Mesenchymal stem cell (in vitro differentiated cells and primary cell): ENCODE measurements at regions not wholly inside any gene's neighbourhood (a gene's known extent, or its start where the extent isn't known, plus 50 kb on each side); places are given as distances from the start of the nearest gene placed in this dataset.
"Not testable (repeated sequence)": the region's sequence is repeated elsewhere in the genome, so short reads cannot be mapped to it uniquely, and the experiment has no call there.

ENCODE experiments used
- DNase-seq: peaks from one replicate; pipeline ENCODE4 v3.0.0-alpha.2; 2013
- H2AFZ ChIP-seq: one replicate; pipeline ENCODE4 v1.6.1; 2013; ENCODE audit warnings: low read depth, mild to moderate bottlenecking, control low read depth, inconsistent platforms, low read length, moderate library complexity
- H2AK5ac ChIP-seq: 2 replicates; pipeline ENCODE4 v1.6.1; 2013; ENCODE audit warnings: low read length, moderate library complexity, mild to moderate bottlenecking, inconsistent platforms; ENCODE audit not compliant: severe bottlenecking
- H2BK120ac ChIP-seq: one replicate; pipeline ENCODE4 v1.6.1; 2013; ENCODE audit warnings: low read depth, mild to moderate bottlenecking, inconsistent platforms, low read length, moderate library complexity
- H2BK12ac ChIP-seq, 2 experiments: one replicate each; pipeline ENCODE4 v1.6.1; 2013; ENCODE audit warnings: inconsistent platforms in 2 of 2, low read length in 2 of 2, mild to moderate bottlenecking in 2 of 2, moderate library complexity in 2 of 2, control low read depth in 1 of 2
- H2BK15ac ChIP-seq: one replicate; pipeline ENCODE4 v1.6.1; 2013; ENCODE audit warnings: mild to moderate bottlenecking, low read depth, inconsistent platforms; ENCODE audit not compliant: poor library complexity, severe bottlenecking
- H2BK5ac ChIP-seq: 2 replicates; pipeline ENCODE4 v1.6.1; 2013; ENCODE audit warnings: low read depth, mild to moderate bottlenecking, low read length, control low read depth, inconsistent platforms; ENCODE audit not compliant: poor library complexity, severe bottlenecking
- H3K14ac ChIP-seq, 2 experiments: one replicate each; pipeline ENCODE4 v1.6.1; 2013; ENCODE audit warnings: inconsistent platforms in 2 of 2, low read length in 2 of 2, control low read depth in 1 of 2, mild to moderate bottlenecking in 1 of 2, moderate library complexity in 1 of 2
- H3K18ac ChIP-seq, 2 experiments: one replicate each; pipeline ENCODE4 v1.6.1; 2013; ENCODE audit warnings: inconsistent platforms in 2 of 2, low read length in 2 of 2, control low read depth in 1 of 2, low read depth in 1 of 2, mild to moderate bottlenecking in 1 of 2
- H3K23ac ChIP-seq, 2 experiments: one replicate each; pipeline ENCODE4 v1.6.1; 2013; ENCODE audit warnings: inconsistent platforms in 2 of 2, low read length in 2 of 2, mild to moderate bottlenecking in 2 of 2, moderate library complexity in 2 of 2, control low read depth in 1 of 2
- H3K27ac ChIP-seq: 2 replicates; pipeline ENCODE4 v1.5.1; 2013; ENCODE audit warnings: mild to moderate bottlenecking, moderate library complexity, low read length, control low read depth, inconsistent platforms; ENCODE audit not compliant: poor library complexity, severe bottlenecking
- H3K27me3 ChIP-seq, 2 experiments: 2 replicates each; pipeline versions ENCODE4 v1.6.1 to v1.7.0; 2013; ENCODE audit warnings: low read length in 2 of 2, mild to moderate bottlenecking in 2 of 2, moderate library complexity in 2 of 2, control low read depth in 1 of 2, inconsistent platforms in 1 of 2; ENCODE audit not compliant: control insufficient read depth in 1 of 2, insufficient read depth in 1 of 2
- H3K36me3 ChIP-seq, 2 experiments: 2 replicates each; pipeline versions ENCODE4 v1.6.1 to v1.7.0; 2013; ENCODE audit warnings: low read length in 2 of 2, control low read depth in 1 of 2, inconsistent platforms in 1 of 2, low read depth in 1 of 2, mild to moderate bottlenecking in 1 of 2; ENCODE audit not compliant: insufficient read depth in 2 of 2, control insufficient read depth in 1 of 2
- H3K4ac ChIP-seq, 2 experiments: one replicate each; pipeline ENCODE4 v1.6.1; 2013; ENCODE audit warnings: inconsistent platforms in 2 of 2, low read length in 2 of 2, mild to moderate bottlenecking in 2 of 2, moderate library complexity in 2 of 2, control low read depth in 1 of 2, low read depth in 1 of 2
- H3K4me1 ChIP-seq: 2 replicates; pipeline ENCODE4 v1.6.1; 2013; ENCODE audit warnings: low read depth, low read length, control low read depth; ENCODE audit not compliant: control insufficient read depth, insufficient read depth
- H3K4me2 ChIP-seq: 2 replicates; pipeline ENCODE4 v1.6.1; 2013; ENCODE audit warnings: low read length, mild to moderate bottlenecking, inconsistent platforms; ENCODE audit not compliant: poor library complexity, severe bottlenecking
- H3K4me3 ChIP-seq, 2 experiments: 2 replicates each; pipeline versions ENCODE4 v1.5.1 to v1.7.0; 2013; ENCODE audit warnings: low read length in 2 of 2, mild to moderate bottlenecking in 2 of 2, control low read depth in 1 of 2, low read depth in 1 of 2; ENCODE audit not compliant: insufficient read depth in 1 of 2
- H3K79me1 ChIP-seq: replicated peaks from 2 replicates; pipeline ENCODE4 v1.6.1; 2013; ENCODE audit warnings: mild to moderate bottlenecking, control low read depth, low read length, inconsistent platforms; ENCODE audit not compliant: poor library complexity, severe bottlenecking
- H3K9ac ChIP-seq: 2 replicates; pipeline ENCODE4 v1.7.0; 2013; ENCODE audit warnings: mild to moderate bottlenecking, low read length, moderate library complexity
- H3K9me3 ChIP-seq: 2 replicates; pipeline ENCODE4 v1.7.0; 2013; ENCODE audit warnings: mild to moderate bottlenecking, low read length; ENCODE audit not compliant: control insufficient read depth
- H4K8ac ChIP-seq: one replicate; pipeline ENCODE4 v1.6.1; 2013; ENCODE audit warnings: inconsistent platforms, mild to moderate bottlenecking, low read length, moderate library complexity
- H4K91ac ChIP-seq: one replicate; pipeline ENCODE4 v1.6.1; 2013; ENCODE audit warnings: mild to moderate bottlenecking, low read length, inconsistent platforms
- WGBS: methylation state at CpG from one replicate; pipeline ENCODE4 v1.1.7; 2013; ENCODE audit warnings: mixed read lengths; 5-methylcytosine and 5-hydroxymethylcytosine counted together

GRCh38 chr1:91606546-91607078 lies 106.0 kb downstream of the CDC7 start:
- Histone ChIP-seq H2AK5ac (no peak overlapping the region), H3K23ac (no peak overlapping the region), H3K4me3 (no peak overlapping the region), H3K27me3 (no peaks in the 10 kb centered on the region), H2BK15ac (no peak overlapping the region), H3K4ac (no peak overlapping the region), H3K27ac (no peak overlapping the region), H3K18ac (no peak overlapping the region), H3K36me3 (no peaks in the 10 kb centered on the region), H3K79me1 (no peaks in the 10 kb centered on the region), H4K91ac (no peak overlapping the region), H2AFZ (no peak overlapping the region), H3K14ac (peak overlapping the region in 1 of 2 experiments; percentile 6), H3K4me2 (no peak overlapping the region), H3K4me1 (peaks cover 16% of the 10 kb centered on the region), H2BK120ac (no peak overlapping the region), H2BK12ac (peak overlapping the region in 1 of 2 experiments; percentile 17), H2BK5ac (no peak overlapping the region), H4K8ac (no peak overlapping the region), H3K9ac (no peak overlapping the region), H3K9me3 (no peaks in the 10 kb centered on the region)
- no peak for DNase-seq
- WGBS = 91% methylated on average over 7 of the region's 7 CpGs

- not testable (repeated sequence) for H2AK5ac ChIP-seq, H3K4me2 ChIP-seq, H2BK120ac ChIP-seq, H3K36me3 ChIP-seq, H3K27ac ChIP-seq, H3K23ac ChIP-seq, DNase-seq, H3K27me3 ChIP-seq, H3K4ac ChIP-seq, H2BK15ac ChIP-seq, H4K8ac ChIP-seq, H2BK12ac ChIP-seq, H3K18ac ChIP-seq, H3K14ac ChIP-seq, H3K4me3 ChIP-seq, H3K9me3 ChIP-seq, H3K79me1 ChIP-seq, H2AFZ ChIP-seq, H4K91ac ChIP-seq, H2BK5ac ChIP-seq, H3K9ac ChIP-seq
- WGBS = 95% methylated on average over 2 of the region's 3 CpGs
- H3K4me1 ChIP-seq = peaks cover 14% of the 10 kb centered on the region
Observed at GRCh38 chr1:91607686-91608085, 107.0 kb downstream of the CDC7 start.

GRCh38 chr1:91608876-91609275 lies 108.2 kb downstream of the CDC7 start:
- Histone ChIP-seq H3K14ac (no peak overlapping the region), H4K91ac (no peak overlapping the region), H3K4me1 (peaks cover 14% of the 10 kb centered on the region), H3K4ac (no peak overlapping the region), H2BK15ac (no peak overlapping the region), H3K4me3 (no peak overlapping the region), H3K36me3 (no peaks in the 10 kb centered on the region), H3K9me3 (no peaks in the 10 kb centered on the region), H3K27me3 (no peaks in the 10 kb centered on the region), H3K9ac (peak overlapping the region; percentile 7), H2AK5ac (peak overlapping the region; percentile 5), H3K4me2 (no peak overlapping the region), H2BK12ac (no peak overlapping the region), H3K23ac (no peak overlapping the region), H3K27ac (no peak overlapping the region), H4K8ac (no peak overlapping the region), H3K79me1 (no peaks in the 10 kb centered on the region), H2BK5ac (no peak overlapping the region), H2BK120ac (peak overlapping the region; percentile 6), H2AFZ (no peak overlapping the region), H3K18ac (peak overlapping the region in 1 of 2 experiments; percentile 72)
- DNase-seq = peak; percentile 88
- WGBS = 28% methylated on average over 5 of the region's 5 CpGs

- no peak overlapping the region for H3K4me2 ChIP-seq
- H2BK15ac ChIP-seq = no peak overlapping the region
- H3K4ac ChIP-seq = peak overlapping the region in 1 of 2 experiments; percentile 29
- H3K27me3 ChIP-seq = no peaks in the 10 kb centered on the region
- no peaks in the 10 kb centered on the region for H3K79me1 ChIP-seq
- no peaks in the 10 kb centered on the region for H3K36me3 ChIP-seq
- no peak overlapping the region for H3K14ac ChIP-seq
- 44% methylated on average over 5 of the region's 5 CpGs for whole genome bisulfite sequencing
- no peak overlapping the region for H2BK5ac ChIP-seq
- no peak overlapping the region for H2AFZ ChIP-seq
- no peak overlapping the region for H3K18ac ChIP-seq
- H3K4me3 ChIP-seq = no peak overlapping the region
- H3K9ac ChIP-seq = peak overlapping the region; percentile 60
- H3K9me3 ChIP-seq = no peaks in the 10 kb centered on the region
- no peak overlapping the region for H4K8ac ChIP-seq
- peak overlapping the region; percentile 6 for H2BK120ac ChIP-seq
- DNase-seq = peak; percentile 38
- H2AK5ac ChIP-seq = no peak overlapping the region
- H3K27ac ChIP-seq = peak overlapping the region; percentile 0
- peak overlapping the region in 1 of 2 experiments; percentile 64 for H2BK12ac ChIP-seq
- peaks cover 12% of the 10 kb centered on the region for H3K4me1 ChIP-seq
- no peak overlapping the region for H3K23ac ChIP-seq
- H4K91ac ChIP-seq = no peak overlapping the region
Observed at GRCh38 chr1:91609551-91609950, 108.9 kb downstream of the CDC7 start.
